HepG2 (cell line): ENCODE measurements at regions not wholly inside any gene's neighbourhood (a gene's known extent, or its start where the extent isn't known, plus 50 kb on each side); places are given as distances from the start of the nearest gene placed in this dataset.

ENCODE experiments used
- ATAC-seq: fragments of 200-7000 bp; cut with Tn5 transposase; 3 replicates; pipeline ENCODE4 v1.9.1; 2020; ENCODE audit warnings: mild to moderate bottlenecking, moderate library complexity
- BruUV-seq: library from RNA; stranded (reverse); fragments of 400-500 nt; replicated peaks from 2 replicates; lab custom pipeline; 2021; lab: Mats Ljungman, UMichigan
- CTCF ChIA-PET: fragments of 300-600 bp; formaldehyde crosslinking; extraction: SDS; loops from one replicate; lab custom pipeline; 2021; ENCODE audit warnings: low total read pairs, inconsistent platforms, low intra/inter-chr PET ratio; lab: Yijun Ruan, JAX
- POLR2A ChIA-PET: fragments of 350-600 bp; sonication (Branson Sonifier 250); formaldehyde crosslinking; loops from one replicate; lab custom pipeline; 2020; ENCODE audit warnings: antibody characterized with exemption, inconsistent platforms; lab: Yijun Ruan, JAX
- DNase-seq: peaks from one replicate; pipeline ENCODE4 v3.0.0-alpha.2; 2015; ENCODE audit warnings: low spot score
- FAIRE-seq: peaks from 3 replicates; lab custom pipeline; 2011; peaks lifted over from hg19 to GRCh38; lab: Jason Lieb, UNC
- H2AFZ ChIP-seq: one replicate; pipeline ENCODE4 v1.6.1; 2011; ENCODE audit warnings: low read length, inconsistent platforms
- H3K27ac ChIP-seq: fragments of 300-600 bp; 3 replicates; pipeline ENCODE4 v1.8.0; 2011; ENCODE audit warnings: mixed run types, mild to moderate bottlenecking, mixed read lengths, low read length, inconsistent platforms; ENCODE audit not compliant: insufficient read depth; ENCODE audit errors: extremely low read length
- H3K27me3 ChIP-seq, 2 experiments: fragments of 200-600 bp in 1 of 2; 2 replicates in 1 of 2; 3 replicates in 1 of 2; pipeline versions ENCODE4 v1.6.0 to v1.8.0; 2011; ENCODE audit warnings: low read length in 2 of 2, mild to moderate bottlenecking in 2 of 2, moderate library complexity in 2 of 2, inconsistent platforms in 1 of 2; ENCODE audit not compliant: insufficient read depth in 2 of 2, control insufficient read depth in 1 of 2
- H3K36me3 ChIP-seq, 2 experiments: fragments of 200-600 bp in 1 of 2; replicated peaks in 1 of 2; 2 replicates in 1 of 2; 3 replicates in 1 of 2; pipeline versions ENCODE4 v1.5.1 to v1.8.0; 2011; ENCODE audit warnings: low read length in 2 of 2, inconsistent platforms in 1 of 2; ENCODE audit not compliant: insufficient read depth in 2 of 2, control insufficient read depth in 1 of 2
- H3K4me1 ChIP-seq: 2 replicates; pipeline ENCODE4 v1.5.1; 2012; ENCODE audit warnings: low read length, inconsistent platforms; ENCODE audit not compliant: insufficient read depth
- H3K4me2 ChIP-seq: 2 replicates; pipeline ENCODE4 v1.6.0; 2011; ENCODE audit warnings: low read depth, low read length, inconsistent platforms
- H3K4me3 ChIP-seq, 3 experiments: fragments of 200-600 bp in 1 of 3; sonication (generic), shearing (Covaris generic) in 1 of 3; replicated peaks in 1 of 3; 2 replicates each; pipeline ENCODE4 v1.5.1; 2011 to 2016; ENCODE audit warnings: low read length in 3 of 3, inconsistent platforms in 2 of 3, low read depth in 2 of 3, mild to moderate bottlenecking in 2 of 3, control low read depth in 1 of 3, mixed read lengths in 1 of 3; ENCODE audit not compliant: insufficient read depth in 1 of 3
- H3K79me2 ChIP-seq: one replicate; pipeline ENCODE4 v1.6.1; 2011; ENCODE audit warnings: low read length, inconsistent platforms; ENCODE audit not compliant: insufficient read depth
- H3K9ac ChIP-seq: 2 replicates; pipeline ENCODE4 v1.6.0; 2011; ENCODE audit warnings: mild to moderate bottlenecking, low read depth, low read length, inconsistent platforms; ENCODE audit not compliant: insufficient read depth
- H3K9me3 ChIP-seq: 2 replicates; pipeline ENCODE4 v1.5.1; 2012; ENCODE audit warnings: mild to moderate bottlenecking, low read length
- H4K20me1 ChIP-seq: 2 replicates; pipeline ENCODE4 v1.6.0; 2011; ENCODE audit warnings: inconsistent platforms, mild to moderate bottlenecking, low read length, moderate library complexity; ENCODE audit not compliant: insufficient read depth
- CENPBD1 ChIP-seq: sonication (generic); formaldehyde crosslinking; IDR thresholded peaks from 2 replicates; pipeline ENCODE4 v1.8.0; 2022; ENCODE audit warnings: missing genetic modification reagents, low read depth, mild to moderate bottlenecking, borderline replicate concordance
- GPBP1L1 ChIP-seq: sonication (generic); formaldehyde crosslinking; IDR thresholded peaks from 2 replicates; pipeline ENCODE4 v1.5.0; 2020; ENCODE audit warnings: mild to moderate bottlenecking, missing genetic modification reagents
- HNRNPUL1 ChIP-seq: fragments of 200-400 bp; formaldehyde crosslinking; IDR thresholded peaks from 2 replicates; pipeline ENCODE4 v1.6.1; 2017; ENCODE audit warnings: low read depth, mild to moderate bottlenecking, low read length, moderate library complexity
- NKX3-1 ChIP-seq: sonication (generic); formaldehyde crosslinking; IDR thresholded peaks from 2 replicates; pipeline ENCODE4 v1.5.0; 2020; ENCODE audit warnings: missing genetic modification reagents
- SMAD3 ChIP-seq: sonication (generic); formaldehyde crosslinking; IDR thresholded peaks from 2 replicates; pipeline ENCODE4 v1.4.0; 2020; ENCODE audit warnings: missing genetic modification reagents
- ZNF33B ChIP-seq: sonication (generic); formaldehyde crosslinking; IDR thresholded peaks from 2 replicates; pipeline ENCODE4 v1.5.1; 2020; ENCODE audit warnings: mild to moderate bottlenecking, missing genetic modification reagents
- ZNF383 ChIP-seq: sonication (generic); formaldehyde crosslinking; IDR thresholded peaks from 2 replicates; pipeline ENCODE4 v1.4.0; 2020; ENCODE audit warnings: missing genetic modification reagents, mild to moderate bottlenecking, borderline replicate concordance
- ZNF44 ChIP-seq: sonication (generic); formaldehyde crosslinking; IDR thresholded peaks from 2 replicates; pipeline ENCODE4 v1.5.1; 2020; ENCODE audit warnings: mild to moderate bottlenecking, missing genetic modification reagents
- WGBS: methylation state at CpG from one replicate; pipeline ENCODE4 v1.1.6; 2017; ENCODE audit warnings: low lambda C conversion rate; 5-methylcytosine and 5-hydroxymethylcytosine counted together
- in situ Hi-C: cut with HindIII; loops from 2 replicates; pipeline ENCODE4 v1.10.0; 2017; ENCODE audit warnings: low pct_unique_long_range_greater_than_20kb; ENCODE audit not compliant: extremely low pct_ligation_motif_present
- intact Hi-C: fragments of 100-400 bp; cut with micrococcal nuclease; formaldehyde crosslinking; loops from one replicate; pipeline ENCODE4 v1.10.0; 2022; ENCODE audit not compliant: unreplicated experiment
- TF ChIP-seq, protein P1 (sequence below): sonication (generic); formaldehyde crosslinking; IDR thresholded peaks from 2 replicates; pipeline ENCODE4 v1.4.0; 2020; ENCODE audit warnings: missing genetic modification reagents
- TF ChIP-seq, protein P2 (sequence below): sonication (generic); formaldehyde crosslinking; IDR thresholded peaks from 2 replicates; pipeline ENCODE4 v1.4.0; 2020; ENCODE audit warnings: mild to moderate bottlenecking, missing genetic modification reagents

DNA sequence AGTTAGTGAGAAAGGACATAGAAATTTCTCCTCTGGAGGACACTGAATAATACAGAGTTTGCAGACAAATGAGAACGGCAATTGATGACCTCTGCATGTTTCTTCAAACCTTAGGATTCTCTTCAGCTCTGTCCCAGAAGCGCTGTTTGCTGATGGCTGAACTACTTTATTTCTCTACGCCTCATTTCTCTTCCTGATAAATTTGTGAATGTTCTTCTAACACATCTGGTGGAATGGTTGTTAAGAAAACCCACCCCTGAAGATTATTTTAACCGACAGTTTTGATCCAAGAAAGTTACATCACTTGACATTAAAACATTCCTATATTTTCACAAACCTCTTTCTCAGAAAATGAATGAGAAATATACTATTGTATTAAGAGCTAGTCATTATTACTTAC lies 1150.6 kb downstream of the DTWD2 start (continued):
- TF ChIP-seq CENPBD1 (no peak), ZNF383 (CRISPR knock-in tag) (no peak), ZNF33B (no peak), ZNF44 (CRISPR knock-in tag) (no peak), NKX3-1 (CRISPR knock-in tag) (no peak), HNRNPUL1 (no peak)
- TF ChIP-seq, protein P1, sequence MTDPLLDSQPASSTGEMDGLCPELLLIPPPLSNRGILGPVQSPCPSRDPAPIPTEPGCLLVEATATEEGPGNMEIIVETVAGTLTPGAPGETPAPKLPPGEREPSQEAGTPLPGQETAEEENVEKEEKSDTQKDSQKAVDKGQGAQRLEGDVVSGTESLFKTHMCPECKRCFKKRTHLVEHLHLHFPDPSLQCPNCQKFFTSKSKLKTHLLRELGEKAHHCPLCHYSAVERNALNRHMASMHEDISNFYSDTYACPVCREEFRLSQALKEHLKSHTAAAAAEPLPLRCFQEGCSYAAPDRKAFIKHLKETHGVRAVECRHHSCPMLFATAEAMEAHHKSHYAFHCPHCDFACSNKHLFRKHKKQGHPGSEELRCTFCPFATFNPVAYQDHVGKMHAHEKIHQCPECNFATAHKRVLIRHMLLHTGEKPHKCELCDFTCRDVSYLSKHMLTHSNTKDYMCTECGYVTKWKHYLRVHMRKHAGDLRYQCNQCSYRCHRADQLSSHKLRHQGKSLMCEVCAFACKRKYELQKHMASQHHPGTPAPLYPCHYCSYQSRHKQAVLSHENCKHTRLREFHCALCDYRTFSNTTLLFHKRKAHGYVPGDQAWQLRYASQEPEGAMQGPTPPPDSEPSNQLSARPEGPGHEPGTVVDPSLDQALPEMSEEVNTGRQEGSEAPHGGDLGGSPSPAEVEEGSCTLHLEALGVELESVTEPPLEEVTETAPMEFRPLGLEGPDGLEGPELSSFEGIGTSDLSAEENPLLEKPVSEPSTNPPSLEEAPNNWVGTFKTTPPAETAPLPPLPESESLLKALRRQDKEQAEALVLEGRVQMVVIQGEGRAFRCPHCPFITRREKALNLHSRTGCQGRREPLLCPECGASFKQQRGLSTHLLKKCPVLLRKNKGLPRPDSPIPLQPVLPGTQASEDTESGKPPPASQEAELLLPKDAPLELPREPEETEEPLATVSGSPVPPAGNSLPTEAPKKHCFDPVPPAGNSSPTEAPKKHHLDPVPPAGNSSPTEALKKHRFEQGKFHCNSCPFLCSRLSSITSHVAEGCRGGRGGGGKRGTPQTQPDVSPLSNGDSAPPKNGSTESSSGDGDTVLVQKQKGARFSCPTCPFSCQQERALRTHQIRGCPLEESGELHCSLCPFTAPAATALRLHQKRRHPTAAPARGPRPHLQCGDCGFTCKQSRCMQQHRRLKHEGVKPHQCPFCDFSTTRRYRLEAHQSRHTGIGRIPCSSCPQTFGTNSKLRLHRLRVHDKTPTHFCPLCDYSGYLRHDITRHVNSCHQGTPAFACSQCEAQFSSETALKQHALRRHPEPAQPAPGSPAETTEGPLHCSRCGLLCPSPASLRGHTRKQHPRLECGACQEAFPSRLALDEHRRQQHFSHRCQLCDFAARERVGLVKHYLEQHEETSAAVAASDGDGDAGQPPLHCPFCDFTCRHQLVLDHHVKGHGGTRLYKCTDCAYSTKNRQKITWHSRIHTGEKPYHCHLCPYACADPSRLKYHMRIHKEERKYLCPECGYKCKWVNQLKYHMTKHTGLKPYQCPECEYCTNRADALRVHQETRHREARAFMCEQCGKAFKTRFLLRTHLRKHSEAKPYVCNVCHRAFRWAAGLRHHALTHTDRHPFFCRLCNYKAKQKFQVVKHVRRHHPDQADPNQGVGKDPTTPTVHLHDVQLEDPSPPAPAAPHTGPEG (CRISPR knock-in tag): no peak
- TF ChIP-seq, all 625 proteins: peak for 0

DNA sequence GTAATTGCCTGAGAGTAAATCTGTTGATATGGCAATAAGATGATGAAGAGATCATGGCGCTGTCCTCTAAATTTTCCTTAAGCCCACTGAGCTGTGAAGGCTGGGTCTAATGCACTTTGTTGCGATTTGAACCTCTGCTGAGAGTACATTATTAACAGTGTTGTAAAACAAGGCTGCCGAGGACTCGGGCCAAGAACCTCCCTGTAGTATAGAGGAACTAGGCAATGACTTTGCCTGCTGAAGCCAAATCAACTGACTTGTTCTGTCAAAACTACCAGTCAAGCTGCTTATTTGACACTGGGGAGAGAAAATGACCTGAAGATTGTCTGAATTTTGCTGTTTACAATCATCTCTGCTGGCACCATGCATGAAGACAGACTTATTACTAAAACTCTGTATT lies 1154.7 kb downstream of the DTWD2 start:
- Histone ChIP-seq H3K9me3 (no peaks in the 10 kb centered on the region; the same call in 1 of the 2 replicates), H2AFZ (no peak overlapping the region)
- no TSS peak for BruUV-seq
- CTCF ChIA-PET: no interaction called here
- TF ChIP-seq SMAD3: no peak
- no peak for TF ChIP-seq GPBP1L1 (CRISPR knock-in tag)
- TF ChIP-seq, protein P2, sequence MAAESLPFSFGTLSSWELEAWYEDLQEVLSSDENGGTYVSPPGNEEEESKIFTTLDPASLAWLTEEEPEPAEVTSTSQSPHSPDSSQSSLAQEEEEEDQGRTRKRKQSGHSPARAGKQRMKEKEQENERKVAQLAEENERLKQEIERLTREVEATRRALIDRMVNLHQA (CRISPR knock-in tag): no peak
- TF ChIP-seq, all 625 proteins: peak for 0
- no peaks in the 10 kb centered on the region for H3K36me3 ChIP-seq
- no peaks in the 10 kb centered on the region for H3K79me2 ChIP-seq
- H3K27me3 ChIP-seq: no peaks in the 10 kb centered on the region
- H3K27ac ChIP-seq: no peak overlapping the region
- POLR2A ChIA-PET: no interaction called here
- ATAC-seq (no peak), FAIRE-seq (no peak), DNase-seq (no peak)
- H4K20me1 ChIP-seq: no peaks in the 10 kb centered on the region
- no peak overlapping the region for H3K4me2 ChIP-seq
- H3K4me3 ChIP-seq: no peak overlapping the region
- intact Hi-C loops (loop anchor here (1.0 kb wide), 1 partner anchor 28 kb away; no protein-coding TSS in a partner anchor), in situ Hi-C loops (no loop called here)
- WGBS: 6% methylated on average over 4 of the region's 4 CpGs
- no peak overlapping the region for H3K9ac ChIP-seq
- H3K4me1 ChIP-seq: no peaks in the 10 kb centered on the region
